Epidermal melanocyte (primary cell): ENCODE measurements at regions not wholly inside any gene's neighbourhood (a gene's known extent, or its start where the extent isn't known, plus 50 kb on each side); places are given as distances from the start of the nearest gene placed in this dataset.

Source experiments
- DNase-seq: peaks from one replicate; pipeline ENCODE4 v3.0.0; 2011; ENCODE audit warnings: low spot score; ENCODE audit not compliant: insufficient read length

DNA sequence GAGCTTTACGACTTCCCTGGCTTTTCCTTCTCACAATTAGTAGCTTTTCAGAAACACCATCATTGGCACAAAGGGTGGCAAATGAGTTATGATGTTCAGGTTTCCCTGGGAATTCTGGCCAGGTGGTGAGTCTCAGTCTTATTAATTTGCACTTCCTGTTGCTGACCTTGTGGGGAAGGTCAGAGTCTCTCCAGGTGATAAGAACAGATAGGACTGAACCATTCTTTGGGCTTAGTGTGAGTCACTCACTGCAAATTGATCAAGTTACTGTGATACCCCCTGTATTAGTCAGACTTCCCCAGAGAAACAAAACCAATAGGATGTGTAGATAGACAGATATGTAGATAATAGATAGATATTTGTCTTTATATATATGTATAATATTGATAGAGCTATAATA is 53.8 kb upstream of the RANBP3L start:
- no peak for DNase-seq

DNA sequence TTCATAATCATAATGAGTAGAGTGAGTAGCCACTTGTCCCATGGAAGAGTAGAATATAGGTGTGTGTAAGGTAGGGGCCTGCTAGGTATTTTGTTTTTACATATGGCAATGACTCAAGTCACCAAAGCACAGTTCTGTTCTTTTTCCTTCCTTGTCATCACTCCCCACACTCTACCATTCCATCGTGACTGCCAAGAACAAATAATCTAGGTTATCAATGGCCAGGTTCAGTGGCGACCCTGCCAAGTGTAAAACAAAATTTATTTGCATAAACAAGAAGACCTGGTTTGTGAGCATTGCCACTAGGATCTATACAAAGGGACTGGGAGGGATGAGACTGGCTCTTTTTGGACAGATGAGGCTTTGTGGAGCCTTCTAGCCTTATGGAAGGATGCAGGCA is 55.2 kb upstream of the RANBP3L start:
- no peak for DNase-seq

DNA sequence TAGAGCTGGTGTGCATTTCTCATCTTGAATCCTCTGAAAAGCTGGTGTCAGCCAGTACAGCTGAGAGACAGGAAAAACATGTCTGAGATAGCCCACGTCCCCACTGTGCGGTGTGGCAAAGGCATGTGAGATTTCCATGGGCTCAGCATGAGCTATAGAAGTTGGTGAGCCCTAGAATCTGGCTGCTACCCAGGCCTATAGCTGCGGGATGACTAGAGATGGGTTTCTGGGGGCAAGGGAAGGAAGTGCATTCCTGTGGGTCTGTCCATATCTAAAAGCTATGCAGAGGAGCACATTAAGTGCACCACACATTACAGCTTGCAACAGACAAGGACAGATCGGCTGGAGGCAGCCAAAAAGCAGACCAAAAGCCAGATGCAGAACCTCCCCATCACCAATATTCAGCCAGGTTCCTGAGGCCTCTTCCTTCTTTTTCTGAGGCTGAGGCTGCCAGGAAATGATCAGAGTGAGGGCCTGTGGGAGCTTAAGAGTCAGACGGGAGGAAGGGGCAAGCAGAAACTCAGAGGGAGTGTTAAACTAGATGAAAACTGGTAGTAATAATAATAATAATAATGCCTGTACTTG is 55.8 kb upstream of the RANBP3L start:
- no peak for DNase-seq

DNA sequence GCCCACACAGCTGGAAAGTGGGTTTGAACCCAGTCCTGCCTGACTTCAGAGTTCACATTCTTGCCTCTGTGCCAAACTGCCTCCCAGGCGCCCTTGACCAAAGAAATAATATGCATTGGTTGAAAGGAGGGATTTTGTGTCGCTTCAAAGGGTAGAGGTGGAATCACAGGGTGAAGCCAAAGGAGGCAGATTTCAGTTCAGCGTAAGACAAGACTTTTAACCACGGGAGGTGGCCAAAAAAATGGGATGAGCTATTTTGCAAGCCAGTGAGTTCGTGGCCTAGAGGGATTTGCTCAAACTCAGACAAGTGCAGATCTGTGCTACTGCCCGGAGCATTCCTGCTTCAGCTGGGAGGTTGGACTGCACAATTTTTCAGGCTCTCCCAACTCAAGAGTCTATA is 57.6 kb upstream of the RANBP3L start:
- DNase-seq, result no peak

DNA sequence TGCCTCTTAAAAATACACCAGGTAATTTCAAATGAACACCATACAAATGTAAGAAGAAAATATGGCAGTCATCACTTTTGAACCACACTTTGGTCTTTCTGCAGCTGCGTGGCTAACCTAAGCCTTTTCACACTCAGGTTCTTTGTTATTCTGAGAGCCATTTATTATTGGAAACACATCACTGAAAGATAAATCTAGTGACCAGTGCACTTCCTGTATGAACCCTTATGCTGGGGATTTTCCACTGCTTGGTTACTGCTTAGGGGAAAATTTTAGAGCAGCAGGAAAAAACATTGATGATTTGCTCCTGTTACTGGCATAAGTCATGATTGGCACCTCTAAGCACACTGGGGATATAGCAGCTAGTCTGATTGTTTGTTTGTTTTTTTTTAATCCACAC is 58.6 kb upstream of the RANBP3L start:
- no peak for DNase-seq

DNA sequence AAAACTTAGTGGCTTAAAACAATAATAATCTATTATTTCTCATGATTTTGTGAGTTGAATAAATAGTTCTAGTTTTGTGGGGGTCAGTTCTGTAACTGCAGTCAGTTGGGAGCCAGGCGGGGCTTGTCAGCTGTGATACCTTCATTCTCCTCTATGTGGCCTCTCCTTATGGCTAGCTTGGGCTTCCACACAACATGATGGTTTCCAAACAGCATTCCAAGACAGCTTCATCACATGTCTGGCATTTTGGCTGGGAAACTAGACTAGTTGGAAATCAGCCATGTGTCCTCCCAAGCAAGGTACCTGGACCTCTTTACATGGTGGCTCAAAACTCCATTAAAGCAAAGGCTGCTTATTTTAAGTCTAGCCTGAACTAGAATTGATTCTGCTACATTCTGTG is 61.4 kb upstream of the RANBP3L start:
- no peak for DNase-seq

DNA sequence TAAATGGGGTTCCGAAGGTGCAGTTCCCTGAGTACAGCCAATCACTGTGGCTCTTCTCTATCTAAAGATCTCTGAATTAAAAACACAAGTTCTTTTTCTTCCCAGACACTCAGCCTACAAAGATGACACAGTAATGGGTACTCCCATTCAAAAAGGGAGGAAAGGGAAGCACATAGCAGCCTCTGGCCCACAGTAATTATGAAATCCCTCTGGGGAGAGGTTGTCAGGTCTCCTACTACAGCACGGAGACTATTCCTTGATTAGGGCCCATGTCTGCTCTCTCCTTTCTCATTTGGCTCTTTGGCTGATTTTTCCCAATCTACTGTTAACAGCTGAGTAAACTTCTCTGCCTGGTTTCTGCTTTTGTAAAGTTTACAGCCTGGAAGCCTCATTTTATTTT is 62.0 kb upstream of the RANBP3L start:
- no peak for DNase-seq

DNA sequence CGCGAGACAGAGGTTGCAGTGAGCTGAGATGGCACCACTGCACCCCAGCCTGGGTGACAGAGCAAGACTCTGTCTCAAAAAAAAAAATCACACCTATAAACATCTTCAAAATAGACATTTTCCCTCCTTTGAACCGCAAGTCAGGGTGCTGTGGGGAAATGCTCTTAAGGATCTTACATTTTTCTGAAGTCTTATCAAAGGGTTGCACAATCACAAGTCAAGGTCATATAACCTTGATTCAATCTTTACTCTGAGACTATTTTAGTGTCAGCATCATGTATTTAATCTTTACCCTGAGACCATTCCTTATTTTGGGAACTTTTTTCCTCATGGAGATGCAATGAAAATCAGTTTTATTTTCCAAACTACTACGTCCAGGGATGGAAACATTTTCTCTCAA is 62.8 kb upstream of the RANBP3L start:
- no peak for DNase-seq

DNA sequence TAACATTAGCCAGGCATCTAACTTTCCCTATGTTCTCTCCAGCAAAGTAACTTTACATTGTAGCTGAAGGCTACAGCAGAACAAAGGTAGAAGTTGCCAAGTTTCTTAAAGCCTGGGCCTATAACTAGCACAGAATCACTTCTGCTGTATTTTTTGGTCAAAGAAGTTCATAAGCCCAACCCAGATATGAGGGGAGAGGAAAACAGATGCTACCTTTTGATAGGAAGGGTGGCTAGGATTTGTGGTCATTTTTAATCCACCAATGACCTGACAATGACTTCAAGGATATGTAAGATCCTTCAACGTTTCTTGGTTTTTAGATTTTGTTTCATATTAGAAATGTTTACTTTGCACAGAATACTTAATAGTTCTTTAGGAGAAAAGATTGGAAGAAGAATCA is 64.2 kb upstream of the RANBP3L start:
- no peak for DNase-seq

DNA sequence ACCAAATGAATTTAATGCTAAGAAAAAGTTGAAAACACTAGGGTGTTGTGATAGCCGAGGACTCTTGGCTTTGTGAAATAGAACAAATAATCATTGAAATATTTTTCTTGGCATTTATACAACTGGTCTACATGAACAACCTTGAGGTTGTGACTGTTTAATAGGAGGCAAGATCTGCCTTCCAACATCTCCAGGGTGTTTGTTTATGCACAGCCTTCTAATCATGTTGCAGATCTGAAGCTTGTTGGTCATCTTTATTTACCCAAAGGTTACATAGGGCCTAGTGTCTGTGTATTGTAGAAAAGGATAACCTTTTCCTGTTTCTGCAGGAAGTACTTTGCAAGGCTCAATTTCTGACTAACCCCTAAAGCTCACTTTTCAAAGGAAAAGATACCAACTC is 65.2 kb upstream of the RANBP3L start:
- no peak for DNase-seq

DNA sequence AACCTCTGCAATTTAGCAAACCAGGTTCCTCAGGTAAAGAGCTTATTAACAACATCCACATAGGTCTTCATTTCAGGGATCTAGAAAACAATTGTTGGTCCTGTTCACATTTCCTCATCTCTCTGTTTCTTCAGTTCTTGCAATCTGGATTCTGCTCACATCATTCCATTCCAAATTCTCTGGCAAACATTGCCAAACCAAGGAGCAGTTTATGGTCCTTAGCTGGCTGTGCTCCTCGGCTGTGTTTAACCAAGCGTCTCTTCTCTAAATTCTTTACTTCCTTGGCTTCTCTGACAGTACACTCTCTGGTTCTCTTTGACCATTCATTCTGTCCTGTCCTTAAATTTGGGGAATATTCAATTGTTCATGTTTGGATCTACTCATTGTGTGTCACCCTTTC is 65.8 kb upstream of the RANBP3L start:
- no peak for DNase-seq

DNA sequence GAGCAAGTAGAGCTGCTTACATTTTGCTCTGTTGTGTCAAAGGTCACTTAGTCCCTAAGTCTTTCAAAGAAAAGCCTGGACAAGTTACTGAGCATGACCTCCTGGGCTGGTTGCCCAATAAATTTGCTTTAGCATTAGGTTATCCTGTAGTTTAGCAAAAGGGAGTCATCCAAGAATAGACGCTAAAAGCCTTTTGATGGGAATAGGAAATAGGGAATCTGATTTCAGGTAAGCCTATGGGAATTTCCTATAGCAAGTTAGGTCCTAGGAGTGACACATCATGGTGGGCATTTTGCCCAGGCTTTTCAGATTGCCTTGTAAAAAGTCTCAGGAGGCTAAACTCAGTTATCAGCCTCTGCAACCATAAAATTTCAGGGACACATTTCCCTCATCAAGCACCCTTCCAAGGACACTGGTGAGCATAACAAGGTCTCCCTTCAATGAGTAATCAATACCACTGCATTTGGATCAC is 67.6 kb upstream of the RANBP3L start:
- no peak for DNase-seq

DNA sequence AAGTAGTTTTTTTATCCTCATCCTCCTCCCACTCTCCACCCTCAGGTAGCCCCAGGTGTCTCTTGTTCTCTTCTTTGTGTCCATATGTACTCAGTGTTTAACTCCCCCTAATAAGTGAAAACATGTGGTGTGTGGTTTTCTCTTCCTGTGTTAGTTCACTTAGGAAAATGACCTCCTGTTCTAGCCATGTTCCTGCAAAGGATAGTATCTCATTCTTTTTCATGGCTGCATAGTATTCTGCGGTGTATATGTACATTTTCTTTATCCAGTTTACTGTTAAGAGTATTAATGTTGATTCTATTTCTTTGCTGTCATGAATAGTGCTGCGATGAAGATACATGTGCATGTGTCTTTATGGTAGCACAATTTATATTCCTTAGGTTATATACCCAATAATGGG is 68.4 kb upstream of the RANBP3L start:
- DNase-seq, result no peak

DNA sequence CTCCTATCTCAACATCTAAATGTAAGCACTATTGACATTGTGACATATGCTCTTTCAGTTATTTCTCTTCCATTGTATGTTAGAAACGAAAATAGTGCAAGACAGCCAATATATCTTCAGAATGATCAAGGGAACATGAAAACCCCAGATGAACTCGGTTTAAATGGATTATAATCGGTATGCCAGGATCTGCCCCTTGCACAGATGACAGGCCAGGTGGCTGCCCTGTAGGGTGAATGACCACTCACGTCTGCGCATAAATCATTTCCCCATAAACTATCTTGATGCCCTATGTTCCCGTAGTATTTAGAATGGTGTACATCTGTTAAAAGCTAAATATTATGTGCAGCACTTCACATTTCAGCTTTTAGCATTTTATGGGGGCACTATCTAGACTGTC is 69.7 kb upstream of the RANBP3L start:
- no peak for DNase-seq

DNA sequence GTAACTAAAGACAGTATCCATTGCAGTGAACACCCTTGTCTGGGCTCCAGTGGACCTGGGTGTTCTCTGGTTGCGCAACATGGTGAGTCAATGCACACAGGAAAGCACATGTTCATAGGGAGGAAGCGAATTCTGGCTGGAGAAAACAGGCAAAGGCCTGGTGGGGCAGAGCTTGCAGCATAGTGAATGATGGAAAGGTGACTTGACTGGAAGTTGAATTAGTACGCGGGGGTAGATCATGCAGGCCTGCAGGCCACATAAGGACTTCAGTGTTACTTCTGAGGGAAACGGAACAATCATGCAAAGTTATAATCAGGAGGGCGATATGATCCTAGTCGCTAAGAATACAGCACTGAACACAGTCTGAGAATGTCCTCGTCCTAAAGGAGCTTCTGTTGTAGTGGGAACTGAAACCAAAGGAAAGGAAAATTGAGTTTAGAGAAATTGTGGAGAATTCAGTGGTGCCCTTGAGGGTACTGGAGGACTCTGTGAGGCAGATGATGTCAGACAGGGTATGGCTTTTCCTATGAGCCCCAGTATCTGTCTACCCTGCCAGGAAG is 71.9 kb upstream of the RANBP3L start:
- no peak for DNase-seq

DNA sequence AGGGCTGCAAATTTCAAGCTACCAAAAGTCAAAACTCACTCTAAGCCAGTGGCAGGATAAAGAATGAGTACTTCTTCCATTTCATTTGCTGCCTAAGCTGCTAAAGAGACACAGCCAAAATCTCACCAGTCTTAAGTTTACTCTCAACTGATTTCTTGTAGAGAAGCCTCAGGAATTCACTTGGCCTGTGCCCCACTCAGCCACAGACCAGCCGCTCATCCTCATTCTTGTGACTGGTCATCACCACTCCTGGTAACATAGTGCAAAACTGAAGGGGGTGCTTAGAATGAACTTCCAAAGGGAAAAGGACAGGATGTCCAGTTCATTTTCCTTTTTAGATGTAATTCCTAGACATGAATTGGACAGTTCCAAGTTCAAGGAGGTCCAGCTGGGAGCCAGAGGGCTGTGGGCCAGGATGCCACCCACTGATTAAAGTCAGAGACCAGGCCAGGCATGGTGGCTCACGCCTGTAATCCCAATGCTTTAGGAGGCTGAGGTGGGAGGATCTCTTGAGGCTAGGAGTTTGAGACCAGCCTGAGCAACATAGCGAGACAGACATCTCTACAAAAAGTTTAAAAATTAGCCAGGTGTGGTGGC is 72.7 kb upstream of the RANBP3L start:
- DNase-seq, result no peak

DNA sequence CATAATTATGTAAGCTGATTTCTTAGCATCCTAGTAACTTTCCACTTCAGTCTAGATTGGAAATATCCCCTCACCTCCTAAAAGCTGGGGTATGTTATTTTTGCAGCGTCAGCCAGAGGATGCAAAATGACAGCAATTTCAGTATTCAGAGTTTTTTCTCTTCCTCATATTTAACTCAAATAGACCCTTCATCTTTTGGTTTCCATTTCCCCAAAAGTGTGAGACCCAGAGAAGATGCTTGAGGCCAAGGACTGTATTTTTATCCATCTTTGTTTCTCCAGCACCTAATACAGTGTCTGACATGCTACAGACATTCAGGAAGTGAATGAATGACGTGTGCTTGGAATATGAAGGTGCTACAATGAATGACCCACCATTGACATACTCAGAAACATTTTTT is 75.5 kb upstream of the RANBP3L start:
- DNase-seq, result no peak

DNA sequence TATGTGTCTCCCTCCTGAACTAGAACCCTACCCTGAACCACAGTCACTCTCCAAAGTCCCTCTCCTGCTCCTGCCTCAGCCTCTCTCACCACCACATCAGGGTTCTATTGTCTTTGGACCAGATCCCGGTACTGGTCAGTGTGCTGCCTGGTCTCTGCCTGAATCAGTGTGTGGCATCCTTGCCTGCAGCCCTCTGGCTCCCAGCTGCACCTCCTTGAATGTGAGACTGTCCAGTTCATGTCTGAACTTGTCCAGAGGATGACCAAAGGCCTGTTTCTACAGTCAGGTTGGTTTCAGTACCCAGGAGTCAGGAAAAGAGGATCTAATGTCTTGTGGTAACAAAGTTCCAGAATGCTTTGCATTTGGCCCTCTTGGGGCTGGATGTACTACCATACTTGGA is 76.8 kb upstream of the RANBP3L start:
- no peak for DNase-seq

DNA sequence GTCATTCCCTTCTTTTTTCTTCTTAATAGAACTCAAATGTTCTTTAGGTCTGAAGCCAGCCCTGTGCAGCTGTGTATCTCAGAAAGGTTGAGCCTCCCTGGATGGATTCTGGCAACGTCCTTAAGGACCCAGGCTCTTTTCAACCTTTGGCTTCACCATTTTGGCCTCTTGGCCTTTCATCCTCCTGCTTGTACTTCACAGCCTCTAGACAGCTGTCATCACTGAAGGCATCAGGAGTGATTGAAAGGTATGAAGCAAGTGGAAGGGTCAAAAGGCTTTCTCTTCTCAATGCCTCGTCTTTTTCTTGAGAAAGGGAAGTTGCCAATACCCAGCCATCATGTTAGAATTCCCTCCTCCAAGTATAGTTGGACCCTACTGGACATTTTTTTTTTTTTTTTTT is 81.2 kb upstream of the RANBP3L start:
- no peak for DNase-seq

DNA sequence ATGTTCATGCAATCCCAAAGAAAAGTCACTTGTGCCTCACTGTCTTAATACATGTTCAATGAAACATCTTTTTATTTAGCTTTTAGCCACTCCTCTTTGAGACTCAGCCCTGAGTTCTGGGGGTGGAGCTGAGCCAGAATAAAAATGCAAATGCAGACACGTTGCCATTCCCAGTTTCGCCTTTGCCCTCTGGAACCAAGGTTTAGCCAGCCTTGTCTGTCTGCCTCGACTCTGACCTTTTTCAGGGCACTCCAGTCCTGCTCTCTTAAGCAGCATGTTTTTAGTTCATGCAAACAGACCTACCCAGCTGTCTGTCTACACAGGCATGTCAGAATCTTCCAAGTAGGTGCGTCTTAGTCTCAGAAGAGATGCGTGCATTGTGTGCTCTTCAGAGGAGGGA is 82.2 kb upstream of the RANBP3L start:
- no peak for DNase-seq

DNA sequence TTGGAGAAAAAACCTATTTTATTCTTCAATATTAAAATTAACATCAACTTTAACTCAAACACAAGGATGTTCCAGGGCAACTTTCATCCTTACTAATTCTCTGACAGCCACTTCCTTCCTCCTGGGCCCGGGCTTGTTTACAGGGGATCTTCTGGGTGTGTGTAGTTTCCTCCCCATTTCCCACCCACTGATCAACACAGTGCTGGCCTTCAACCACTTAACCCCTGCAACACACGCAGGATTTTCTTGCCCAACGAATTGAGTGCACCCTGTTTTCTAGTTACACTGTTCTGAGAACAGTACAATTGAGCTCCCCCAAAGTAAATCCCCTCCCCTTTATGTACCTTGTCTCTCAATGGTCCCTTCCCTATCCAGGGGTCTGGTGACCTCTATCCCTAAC is 83.1 kb upstream of the RANBP3L start:
- no peak for DNase-seq

DNA sequence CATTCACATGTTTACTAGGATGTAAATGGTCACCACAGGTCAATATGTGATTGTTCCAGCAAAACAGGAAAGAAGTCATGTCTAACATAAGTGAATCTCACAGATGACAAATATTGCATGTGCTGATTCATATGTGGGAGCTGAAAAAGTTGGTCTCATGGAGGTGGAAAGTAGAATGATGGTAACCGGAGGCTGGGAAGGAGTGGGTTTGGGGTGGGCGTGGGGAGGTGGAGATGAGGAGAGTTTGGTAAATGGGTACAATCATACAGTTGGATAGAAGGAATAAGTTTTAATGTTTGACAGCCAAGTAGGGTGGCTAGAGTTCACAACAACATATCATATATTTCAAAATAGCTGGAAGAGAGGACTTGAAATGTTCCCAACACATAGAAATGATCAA is 83.8 kb upstream of the RANBP3L start:
- no peak for DNase-seq

DNA sequence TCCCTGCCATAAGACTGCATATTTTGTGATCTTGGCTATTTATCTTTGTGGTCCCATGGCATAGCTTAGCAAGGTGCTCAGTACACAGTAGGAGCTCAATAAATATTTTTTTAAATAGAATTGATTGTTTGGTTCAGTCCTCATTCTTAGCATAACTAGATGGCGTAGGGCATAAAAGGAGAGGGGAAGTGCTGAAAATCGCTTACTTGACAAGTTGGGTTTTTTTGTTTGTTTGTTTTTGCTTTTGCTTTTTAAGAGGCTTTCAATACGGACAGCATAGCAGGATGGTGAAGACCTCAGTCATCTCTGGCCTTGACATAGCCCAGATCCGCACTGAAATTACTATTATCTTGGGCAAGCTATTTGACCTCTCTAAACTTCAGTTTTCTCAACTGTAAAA is 86.6 kb upstream of the RANBP3L start:
- DNase-seq, result no peak

DNA sequence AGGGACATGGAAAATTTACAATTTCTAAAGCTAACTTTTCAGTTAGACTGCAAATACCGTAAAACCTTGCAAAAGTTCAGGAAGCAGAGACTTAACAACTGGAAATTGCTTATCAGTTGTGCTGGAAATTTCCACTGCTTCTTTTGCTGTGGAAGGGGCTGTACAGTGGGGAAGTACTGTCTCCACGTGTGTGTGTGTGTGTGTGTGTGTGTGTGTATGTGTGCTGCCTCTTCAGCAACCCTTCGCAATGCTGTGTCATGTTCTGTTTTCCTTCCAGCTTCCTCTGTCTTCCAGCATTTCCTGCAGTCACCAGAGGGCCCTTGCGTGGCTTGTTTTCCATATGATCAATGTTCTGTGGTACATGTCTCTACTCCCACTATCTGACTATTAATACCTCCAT is 87.5 kb upstream of the RANBP3L start:
- DNase-seq, result no peak
